ENCODE measurements at regions not wholly inside any gene's neighbourhood (a gene's known extent, or its start where the extent isn't known, plus 50 kb on each side); places are given as distances from the start of the nearest gene placed in this dataset.
"Not testable (repeated sequence)": the region's sequence is repeated elsewhere in the genome, so short reads cannot be mapped to it uniquely, and the experiment has no call there.

- intact Hi-C loops (cut with DNase I, micrococcal nuclease), result no loop called here
These were observed 95.2 kb upstream of the PHF24 start for GRCh38 chr9:34862836-34863235.

GRCh38 chr9:34862043-34862442 is 96.0 kb upstream of the PHF24 start:
- no peak for ATAC-seq (ENCODE audit: poor library complexity)
- H3K36me3 ChIP-seq (ENCODE audit: insufficient read depth, low read length), result no peaks in the 10 kb centered on the region
- ChIA-PET POLR2A (no interaction called here), CTCF (no interaction called here)
- H3K27ac Mint-ChIP-seq, result no peak overlapping the region
- no peaks in the 10 kb centered on the region for H3K4me1 ChIP-seq (ENCODE audit: insufficient read depth, low read length)
- H3K4me1 Mint-ChIP-seq (ENCODE audit: low read depth), result no peaks in the 10 kb centered on the region
- H3K36me3 Mint-ChIP-seq (ENCODE audit: low read depth), result peaks cover 4% of the 10 kb centered on the region
- no peak overlapping the region for H3K4me3 ChIP-seq (ENCODE audit: low read length)
- no peak overlapping the region for H3K27ac ChIP-seq (ENCODE audit: low read depth in 1 of 2, low read length in 2 of 2)
- H3K4me3 Mint-ChIP-seq, result no peak overlapping the region
- DNase-seq, result no peak
- intact Hi-C loops (cut with DNase I, micrococcal nuclease), result no loop called here
- peaks cover 11% of the 10 kb centered on the region for H3K9me3 Mint-ChIP-seq
- peaks cover 13 to 18% of the 10 kb centered on the region in 2 experiments for H3K9me3 ChIP-seq (ENCODE audit: control insufficient read depth in 1 of 2, insufficient read depth in 1 of 2, low read length in 2 of 2)
- TF ChIP-seq CTCF (IDR thresholded peaks at IDR 0.05), result no peak
- peaks cover 62% of the 10 kb centered on the region for H3K27me3 Mint-ChIP-seq
- peaks cover 10 to 27% of the 10 kb centered on the region in 2 experiments for H3K27me3 ChIP-seq (ENCODE audit: control insufficient read depth in 1 of 2, insufficient read depth in 2 of 2, low read length in 2 of 2)

More at GRCh38 chr9:34862836-34863235, 95.2 kb upstream of the PHF24 start:
- Mint-ChIP-seq H3K36me3 (ENCODE audit: low read depth) (peaks cover 4% of the 10 kb centered on the region), H3K27me3 (peaks cover 64% of the 10 kb centered on the region), H3K27ac (no peak overlapping the region), H3K4me3 (no peak overlapping the region), H3K4me1 (ENCODE audit: low read depth) (no peaks in the 10 kb centered on the region), H3K9me3 (peaks cover 11% of the 10 kb centered on the region)
- CTCF ChIA-PET, result no interaction called here
- POLR2A ChIA-PET, result no interaction called here
- peaks cover 13 to 14% of the 10 kb centered on the region in 2 experiments for H3K9me3 ChIP-seq (ENCODE audit: control insufficient read depth in 1 of 2, insufficient read depth in 1 of 2, low read length in 2 of 2)
- H3K4me1 ChIP-seq (ENCODE audit: insufficient read depth, low read length), result no peaks in the 10 kb centered on the region
- no peaks in the 10 kb centered on the region for H3K36me3 ChIP-seq (ENCODE audit: insufficient read depth, low read length)
- H3K27ac ChIP-seq (ENCODE audit: low read depth in 1 of 2, low read length in 2 of 2), result no peak overlapping the region
- ATAC-seq (ENCODE audit: poor library complexity), result no peak
- DNase-seq, result no peak
- no peak for TF ChIP-seq CTCF (IDR thresholded peaks at IDR 0.05)
- H3K27me3 ChIP-seq (ENCODE audit: control insufficient read depth in 1 of 2, insufficient read depth in 2 of 2, low read length in 2 of 2), result peaks cover 6 to 27% of the 10 kb centered on the region in 2 experiments
- H3K4me3 ChIP-seq (ENCODE audit: low read length), result no peak overlapping the region

GRCh38 chr9:34855016-34855415 is 103.1 kb upstream of the PHF24 start:
- ATAC-seq (ENCODE audit: poor library complexity); POLR2A ChIA-PET; H3K27me3 ChIP-seq (ENCODE audit: control insufficient read depth in 1 of 2, insufficient read depth in 2 of 2, low read length in 2 of 2); H3K4me1 Mint-ChIP-seq (ENCODE audit: low read depth); H3K4me3 Mint-ChIP-seq; H3K4me3 ChIP-seq (ENCODE audit: low read length); H3K36me3 ChIP-seq (ENCODE audit: insufficient read depth, low read length); H3K4me1 ChIP-seq (ENCODE audit: insufficient read depth, low read length); H3K36me3 Mint-ChIP-seq (ENCODE audit: low read depth); H3K9me3 Mint-ChIP-seq; DNase-seq; intact Hi-C loops (cut with DNase I, micrococcal nuclease); CTCF ChIA-PET; H3K27ac ChIP-seq (ENCODE audit: low read depth in 1 of 2, low read length in 2 of 2); H3K27ac Mint-ChIP-seq: not testable (repeated sequence)
- H3K9me3 ChIP-seq (ENCODE audit: control insufficient read depth in 1 of 2, insufficient read depth in 1 of 2, low read length in 2 of 2), result peaks cover 19 to 29% of the 10 kb centered on the region in 2 experiments
- peaks cover 36% of the 10 kb centered on the region for H3K27me3 Mint-ChIP-seq

GRCh38 chr9:34830068-34830467 is 120.1 kb upstream of the CCL21 start:
- Histone ChIP-seq H3K36me3 (ENCODE audit: insufficient read depth, low read length) (no peaks in the 10 kb centered on the region), H3K4me1 (ENCODE audit: insufficient read depth, low read length) (no peaks in the 10 kb centered on the region), H3K4me3 (ENCODE audit: low read length) (no peak overlapping the region), H3K9me3 (ENCODE audit: control insufficient read depth in 1 of 2, insufficient read depth in 1 of 2, low read length in 2 of 2) (no peaks in the 10 kb centered on the region), H3K27ac (ENCODE audit: low read depth in 1 of 2, low read length in 2 of 2) (no peak overlapping the region), H3K27me3 (ENCODE audit: control insufficient read depth in 1 of 2, insufficient read depth in 2 of 2, low read length in 2 of 2) (peaks cover 0 to 10% of the 10 kb centered on the region in 2 experiments)
- no peak for ATAC-seq (ENCODE audit: poor library complexity)
- no peaks in the 10 kb centered on the region for H3K36me3 Mint-ChIP-seq (ENCODE audit: low read depth)
- ChIA-PET CTCF (no interaction called here), POLR2A (no interaction called here)
- TF ChIP-seq CTCF (IDR thresholded peaks at IDR 0.05), result no peak
- no peaks in the 10 kb centered on the region for H3K9me3 Mint-ChIP-seq
- intact Hi-C loops (cut with DNase I, micrococcal nuclease), result no loop called here
- no peak for DNase-seq
- H3K4me3 Mint-ChIP-seq, result no peak overlapping the region
- H3K27ac Mint-ChIP-seq, result no peak overlapping the region
- no peaks in the 10 kb centered on the region for H3K4me1 Mint-ChIP-seq (ENCODE audit: low read depth)
- peaks cover 14% of the 10 kb centered on the region for H3K27me3 Mint-ChIP-seq

Measured in CD4-positive, alpha-beta T cell (primary cell).